GM12864 (cell line): ENCODE measurements at regions not wholly inside any gene's neighbourhood (a gene's known extent, or its start where the extent isn't known, plus 50 kb on each side); places are given as distances from the start of the nearest gene placed in this dataset.

Experiments
- DNase-seq: peaks from one replicate; pipeline ENCODE4 v3.0.0-alpha.2; 2011; ENCODE audit warnings: low read depth
- H3K4me3 ChIP-seq: 2 replicates; pipeline ENCODE4 v1.5.1; 2011; ENCODE audit warnings: mild to moderate bottlenecking, low read depth, low read length, control low read depth
- TF ChIP-seq, protein P1 (sequence below): IDR thresholded peaks from 2 replicates; pipeline ENCODE4 v1.5.1; 2011; ENCODE audit warnings: low read depth, mild to moderate bottlenecking, moderate library complexity, low read length, control low read depth, inconsistent platforms; ENCODE audit errors: missing control alignments

DNA sequence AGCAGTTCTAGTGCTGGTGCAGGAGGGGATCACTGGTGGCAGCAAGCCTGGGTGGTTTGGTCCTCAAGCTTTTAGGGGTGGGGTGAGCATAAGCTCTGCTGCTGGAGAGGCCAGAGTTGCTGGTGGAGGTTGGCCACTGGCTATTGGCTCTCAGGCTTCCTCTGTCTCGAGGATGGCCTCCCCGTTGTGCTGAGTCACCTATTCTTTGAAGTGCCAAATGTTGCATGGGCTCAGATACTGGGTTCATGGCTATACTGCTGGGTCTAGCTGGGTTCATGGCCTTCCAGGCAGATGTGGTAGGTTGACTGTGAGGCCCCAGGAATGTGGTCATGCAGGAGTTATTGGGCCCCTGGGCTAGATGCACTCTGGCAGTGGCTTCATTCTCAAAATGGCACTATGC is 466.3 kb downstream of the NAF1 start:
- TF ChIP-seq, protein P1, sequence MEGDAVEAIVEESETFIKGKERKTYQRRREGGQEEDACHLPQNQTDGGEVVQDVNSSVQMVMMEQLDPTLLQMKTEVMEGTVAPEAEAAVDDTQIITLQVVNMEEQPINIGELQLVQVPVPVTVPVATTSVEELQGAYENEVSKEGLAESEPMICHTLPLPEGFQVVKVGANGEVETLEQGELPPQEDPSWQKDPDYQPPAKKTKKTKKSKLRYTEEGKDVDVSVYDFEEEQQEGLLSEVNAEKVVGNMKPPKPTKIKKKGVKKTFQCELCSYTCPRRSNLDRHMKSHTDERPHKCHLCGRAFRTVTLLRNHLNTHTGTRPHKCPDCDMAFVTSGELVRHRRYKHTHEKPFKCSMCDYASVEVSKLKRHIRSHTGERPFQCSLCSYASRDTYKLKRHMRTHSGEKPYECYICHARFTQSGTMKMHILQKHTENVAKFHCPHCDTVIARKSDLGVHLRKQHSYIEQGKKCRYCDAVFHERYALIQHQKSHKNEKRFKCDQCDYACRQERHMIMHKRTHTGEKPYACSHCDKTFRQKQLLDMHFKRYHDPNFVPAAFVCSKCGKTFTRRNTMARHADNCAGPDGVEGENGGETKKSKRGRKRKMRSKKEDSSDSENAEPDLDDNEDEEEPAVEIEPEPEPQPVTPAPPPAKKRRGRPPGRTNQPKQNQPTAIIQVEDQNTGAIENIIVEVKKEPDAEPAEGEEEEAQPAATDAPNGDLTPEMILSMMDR, result no peak
- H3K4me3 ChIP-seq, result no peak overlapping the region
- no peak for DNase-seq

GRCh38 chr4:162699629-162700028 is 467.1 kb downstream of the NAF1 start:
- H3K4me3 ChIP-seq, result no peak overlapping the region
- no peak for DNase-seq
- TF ChIP-seq, protein P1, result no peak

DNA sequence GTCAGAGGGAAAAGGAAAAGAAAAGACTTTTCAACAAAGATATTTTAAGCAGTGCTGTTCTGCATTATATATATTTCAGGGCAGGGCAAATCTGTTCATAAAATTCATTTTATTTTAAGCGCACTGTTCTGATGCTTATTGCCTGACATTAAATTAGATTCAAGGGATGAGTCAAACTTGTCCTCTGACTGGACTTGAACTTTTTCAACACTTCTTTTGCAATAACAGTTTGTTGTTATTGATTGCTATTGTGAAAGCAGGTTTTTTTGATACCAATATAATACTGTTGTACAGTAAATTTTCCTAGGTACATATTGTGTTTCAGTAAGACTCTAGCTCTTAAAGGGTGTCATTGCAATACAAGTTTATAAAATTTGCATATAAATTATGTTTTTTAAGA is 481.3 kb downstream of the NAF1 start:
- TF ChIP-seq, protein P1, result no peak
- no peak for DNase-seq
- H3K4me3 ChIP-seq, result no peak overlapping the region

DNA sequence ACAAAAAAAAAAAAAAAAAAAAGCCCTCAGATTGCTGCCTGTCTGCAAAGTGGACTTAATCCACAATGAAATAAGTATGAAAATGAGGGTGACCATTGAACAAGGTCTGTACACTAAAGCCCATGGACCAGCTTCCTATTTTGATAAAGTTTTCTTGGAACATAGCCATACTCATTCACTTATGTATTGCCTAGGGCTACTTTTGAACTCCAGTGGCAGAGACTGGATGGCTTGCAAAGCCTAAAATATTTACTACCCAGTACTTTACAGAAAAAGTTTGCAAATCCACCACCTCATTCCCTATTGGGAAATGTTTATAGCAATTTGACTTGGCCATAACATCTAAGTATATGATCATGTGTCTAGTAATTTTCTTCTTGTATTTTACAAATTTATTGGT is 481.7 kb downstream of the NAF1 start:
- H3K4me3 ChIP-seq, result no peak overlapping the region
- TF ChIP-seq, protein P1, result no peak
- DNase-seq, result no peak

GRCh38 chr4:162684371-162684700 is 482.4 kb downstream of the NAF1 start:
- no peak for DNase-seq
- TF ChIP-seq, protein P1, result no peak
- H3K4me3 ChIP-seq, result no peak overlapping the region

DNA sequence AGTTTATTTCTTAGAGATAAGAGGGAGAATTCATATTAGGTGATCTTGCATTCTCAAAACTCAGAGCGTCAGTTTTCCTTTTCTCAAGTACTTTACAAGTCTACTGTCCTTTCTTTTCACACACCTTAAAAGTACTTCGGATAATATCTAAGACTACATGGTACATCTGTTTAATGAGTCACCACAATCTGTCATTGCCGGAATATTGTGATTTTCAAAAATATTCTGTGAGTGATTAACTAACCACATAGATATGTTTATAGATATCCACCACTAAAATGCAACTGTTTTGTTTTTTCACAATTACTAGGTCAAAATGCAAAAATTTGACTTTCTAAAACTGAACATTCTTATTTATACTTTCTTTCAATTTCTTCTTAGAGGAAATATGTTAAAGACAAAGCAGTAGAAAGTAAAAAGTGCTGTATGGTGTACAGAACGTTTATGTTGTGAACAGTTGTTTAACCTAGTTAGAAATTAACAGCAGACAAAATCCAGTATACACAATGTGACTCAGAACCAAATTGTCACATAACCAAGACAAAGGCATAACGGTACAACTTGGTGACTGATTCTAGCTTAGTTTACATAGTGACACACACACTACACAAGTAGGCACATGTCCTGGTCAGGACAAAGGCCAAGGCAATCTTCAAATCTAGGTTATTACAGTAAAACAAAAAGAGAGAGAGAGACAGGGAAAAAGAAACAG is 482.9 kb downstream of the NAF1 start:
- TF ChIP-seq, protein P1, result no peak
- DNase-seq, result no peak
- H3K4me3 ChIP-seq, result no peak overlapping the region

GRCh38 chr4:162682651-162683050 is 484.0 kb downstream of the NAF1 start:
- H3K4me3 ChIP-seq, result no peak overlapping the region
- DNase-seq, result no peak
- TF ChIP-seq, protein P1, result no peak
